ENCODE measurements at regions not wholly inside any gene's neighbourhood (a gene's known extent, or its start where the extent isn't known, plus 50 kb on each side); places are given as distances from the start of the nearest gene placed in this dataset.
"Not testable (repeated sequence)": the region's sequence is repeated elsewhere in the genome, so short reads cannot be mapped to it uniquely, and the experiment has no call there.

GRCh38 chr9:38186404-38187115, 117.5 kb upstream of the SHB start:
- no peak for DNase-seq (ENCODE audit: low read depth, low spot score)

GRCh38 chr9:38185647-38186403, 116.8 kb upstream of the SHB start:
- DNase-seq (ENCODE audit: low read depth, low spot score), result no peak

GRCh38 chr9:38183994-38184568, 115.1 kb upstream of the SHB start:
- peak; percentile 5 for DNase-seq (ENCODE audit: low read depth, low spot score)

GRCh38 chr9:38182321-38182720, 113.3 kb upstream of the SHB start:
- DNase-seq (ENCODE audit: low read depth, low spot score), result no peak

GRCh38 chr9:38181866-38182265, 112.8 kb upstream of the SHB start:
- DNase-seq (ENCODE audit: low read depth, low spot score), result no peak

- DNase-seq (ENCODE audit: low read depth, low spot score), result no peak
Observed at GRCh38 chr9:38181232-38181631, 112.2 kb upstream of the SHB start.

- DNase-seq (ENCODE audit: low read depth, low spot score), result no peak
Observed at GRCh38 chr9:38180656-38181055, 111.6 kb upstream of the SHB start.

- DNase-seq (ENCODE audit: low read depth, low spot score), result no peak
Observed at GRCh38 chr9:38179965-38180364, 110.9 kb upstream of the SHB start.

- DNase-seq (ENCODE audit: low read depth, low spot score), result no peak
Observed at GRCh38 chr9:38178237-38178636, 109.2 kb upstream of the SHB start.

GRCh38 chr9:38177680-38178079, 108.7 kb upstream of the SHB start:
- no peak for DNase-seq (ENCODE audit: low read depth, low spot score)

GRCh38 chr9:38176251-38176650, 107.2 kb upstream of the SHB start:
- no peak for DNase-seq (ENCODE audit: low read depth, low spot score)

- no peak for DNase-seq (ENCODE audit: low read depth, low spot score)
Observed at GRCh38 chr9:38175423-38175822, 106.4 kb upstream of the SHB start.

GRCh38 chr9:38172586-38172985, 103.6 kb upstream of the SHB start:
- DNase-seq (ENCODE audit: low read depth, low spot score), result no peak

GRCh38 chr9:38171926-38172325, 102.9 kb upstream of the SHB start:
- no peak for DNase-seq (ENCODE audit: low read depth, low spot score)

- DNase-seq (ENCODE audit: low read depth, low spot score), result no peak
Observed at GRCh38 chr9:38171538-38171884, 102.5 kb upstream of the SHB start.

GRCh38 chr9:38170763-38171537, 101.9 kb upstream of the SHB start:
- DNase-seq (ENCODE audit: low read depth, low spot score), result peak; percentile 21

- DNase-seq (ENCODE audit: low read depth, low spot score), result not testable (repeated sequence)
Observed at GRCh38 chr9:38170155-38170554, 101.1 kb upstream of the SHB start.

- no peak for DNase-seq (ENCODE audit: low read depth, low spot score)
Observed at GRCh38 chr9:38166501-38166900, 97.5 kb upstream of the SHB start.

- no peak for DNase-seq (ENCODE audit: low read depth, low spot score)
Observed at GRCh38 chr9:38164659-38165221, 95.7 kb upstream of the SHB start.

- DNase-seq (ENCODE audit: low read depth, low spot score), result no peak
Observed at GRCh38 chr9:38163518-38163917, 94.5 kb upstream of the SHB start.

GRCh38 chr9:38162332-38163211, 93.5 kb upstream of the SHB start:
- DNase-seq (ENCODE audit: low read depth, low spot score), result no peak
